Hepatocyte (in vitro differentiated cells): ENCODE measurements at regions not wholly inside any gene's neighbourhood (a gene's known extent, or its start where the extent isn't known, plus 50 kb on each side); places are given as distances from the start of the nearest gene placed in this dataset.

Experiments used
- EZH2 ChIP-seq: fragments of 200-600 bp; sonication (generic); IDR thresholded peaks from 2 replicates; pipeline ENCODE4 v1.6.1; 2016; ENCODE audit warnings: antibody characterized with exemption, mild to moderate bottlenecking, borderline replicate concordance
- EZH2phosphoT487 ChIP-seq: fragments of 200-600 bp; sonication (generic); IDR thresholded peaks from one replicate; pipeline ENCODE4 v1.6.1; 2018; ENCODE audit warnings: antibody characterized with exemption, mild to moderate bottlenecking, low read depth, moderate library complexity; ENCODE audit not compliant: unreplicated experiment, severe bottlenecking
- TF ChIP-seq, protein P1 (sequence below): fragments of 200-600 bp; sonication (generic); IDR thresholded peaks from 2 replicates; pipeline ENCODE4 v1.5.1; 2016; ENCODE audit warnings: antibody characterized with exemption, mild to moderate bottlenecking; ENCODE audit not compliant: poor library complexity

DNA sequence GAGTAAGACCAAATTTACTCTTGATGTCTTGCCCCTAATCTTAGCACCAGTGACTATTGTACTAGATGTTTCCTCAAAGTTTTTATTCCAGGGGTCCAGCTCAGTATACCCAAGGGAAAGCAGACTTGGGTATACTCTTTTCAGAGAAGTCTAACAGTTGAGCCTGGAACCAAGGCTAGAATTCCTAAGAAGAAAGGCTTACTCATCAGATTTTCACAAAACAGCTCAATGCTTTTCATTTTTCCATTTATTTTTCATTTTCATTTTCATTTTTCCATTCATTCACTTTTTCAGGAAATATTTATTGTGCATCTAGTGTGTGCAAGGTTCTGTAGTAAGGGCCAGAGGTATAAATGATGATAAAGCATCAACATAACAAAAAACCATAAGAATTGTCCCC, 143.2 kb downstream of the PHLDA1 start:
- TF ChIP-seq EZH2phosphoT487 (no peak), EZH2 (no peak)
- TF ChIP-seq, protein P1, sequence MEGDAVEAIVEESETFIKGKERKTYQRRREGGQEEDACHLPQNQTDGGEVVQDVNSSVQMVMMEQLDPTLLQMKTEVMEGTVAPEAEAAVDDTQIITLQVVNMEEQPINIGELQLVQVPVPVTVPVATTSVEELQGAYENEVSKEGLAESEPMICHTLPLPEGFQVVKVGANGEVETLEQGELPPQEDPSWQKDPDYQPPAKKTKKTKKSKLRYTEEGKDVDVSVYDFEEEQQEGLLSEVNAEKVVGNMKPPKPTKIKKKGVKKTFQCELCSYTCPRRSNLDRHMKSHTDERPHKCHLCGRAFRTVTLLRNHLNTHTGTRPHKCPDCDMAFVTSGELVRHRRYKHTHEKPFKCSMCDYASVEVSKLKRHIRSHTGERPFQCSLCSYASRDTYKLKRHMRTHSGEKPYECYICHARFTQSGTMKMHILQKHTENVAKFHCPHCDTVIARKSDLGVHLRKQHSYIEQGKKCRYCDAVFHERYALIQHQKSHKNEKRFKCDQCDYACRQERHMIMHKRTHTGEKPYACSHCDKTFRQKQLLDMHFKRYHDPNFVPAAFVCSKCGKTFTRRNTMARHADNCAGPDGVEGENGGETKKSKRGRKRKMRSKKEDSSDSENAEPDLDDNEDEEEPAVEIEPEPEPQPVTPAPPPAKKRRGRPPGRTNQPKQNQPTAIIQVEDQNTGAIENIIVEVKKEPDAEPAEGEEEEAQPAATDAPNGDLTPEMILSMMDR: no peak
